Neural progenitor cell (in vitro differentiated cells): ENCODE measurements at regions not wholly inside any gene's neighbourhood (a gene's known extent, or its start where the extent isn't known, plus 50 kb on each side); places are given as distances from the start of the nearest gene placed in this dataset.
A peak's percentile ranks its signal among the peaks of the same experiment; 100 is the strongest.
"Not testable (repeated sequence)": the region's sequence is repeated elsewhere in the genome, so short reads cannot be mapped to it uniquely, and the experiment has no call there.

Source experiments
- DNase-seq: peaks from one replicate; pipeline ENCODE4 v3.0.0-alpha.2; 2016; ENCODE audit warnings: low spot score
- H2AFZ ChIP-seq: fragments of 200-600 bp; sonication (generic); replicated peaks from 2 replicates; pipeline ENCODE4 v1.6.1; 2016; ENCODE audit warnings: antibody characterized with exemption
- H3F3A ChIP-seq: fragments of 200-600 bp; sonication (generic); 2 replicates; pipeline ENCODE4 v1.6.1; 2016; ENCODE audit warnings: antibody characterized with exemption, low read depth
- H3K27ac ChIP-seq: fragments of 200-600 bp; sonication (generic); 2 replicates; pipeline ENCODE4 v1.5.1; 2016; ENCODE audit warnings: mild to moderate bottlenecking
- H3K27me3 ChIP-seq: fragments of 200-600 bp; sonication (generic); 2 replicates; pipeline ENCODE4 v1.6.1; 2016; ENCODE audit warnings: mild to moderate bottlenecking, moderate library complexity
- H3K36me3 ChIP-seq: fragments of 200-600 bp; sonication (generic); 2 replicates; pipeline ENCODE4 v1.5.1; 2016
- H3K4me1 ChIP-seq: fragments of 200-600 bp; sonication (generic); 2 replicates; pipeline ENCODE4 v1.6.1; 2016; ENCODE audit warnings: mixed run types
- H3K4me2 ChIP-seq: fragments of 200-600 bp; sonication (generic); 2 replicates; pipeline ENCODE4 v1.6.1; 2016
- H3K4me3 ChIP-seq: fragments of 200-600 bp; sonication (generic); 2 replicates; pipeline ENCODE4 v1.5.1; 2016
- H3K79me2 ChIP-seq: fragments of 200-600 bp; sonication (generic); 2 replicates; pipeline ENCODE4 v1.6.1; 2016; ENCODE audit warnings: low read depth
- H3K9ac ChIP-seq: fragments of 200-600 bp; sonication (generic); 2 replicates; pipeline ENCODE4 v1.6.1; 2016
- H3K9me3 ChIP-seq: fragments of 200-600 bp; sonication (generic); 2 replicates; pipeline ENCODE4 v1.5.1; 2016; ENCODE audit warnings: low read depth
- H4K20me1 ChIP-seq: fragments of 200-600 bp; sonication (generic); 2 replicates; pipeline ENCODE4 v1.6.1; 2016; ENCODE audit warnings: low read depth
- H3K27ac Mint-ChIP-seq: 3 replicates; pipeline ENCODE4 v1.8.0; 2021; ENCODE audit warnings: mixed read lengths
- H3K27me3 Mint-ChIP-seq: 2 replicates; pipeline ENCODE4 v1.8.0; 2022; ENCODE audit warnings: low read depth, mild to moderate bottlenecking, inconsistent platforms, moderate library complexity, mixed read lengths; ENCODE audit not compliant: insufficient read depth
- H3K36me3 Mint-ChIP-seq: 3 replicates; pipeline ENCODE4 v1.8.0; 2021; ENCODE audit warnings: mixed read lengths
- H3K4me1 Mint-ChIP-seq: 3 replicates; pipeline ENCODE4 v1.8.0; 2021; ENCODE audit warnings: mixed read lengths
- H3K4me3 Mint-ChIP-seq: 3 replicates; pipeline ENCODE4 v1.8.0; 2021; ENCODE audit warnings: mild to moderate bottlenecking, moderate library complexity, mixed read lengths
- H3K9me3 Mint-ChIP-seq: 3 replicates; pipeline ENCODE4 v1.8.0; 2020; ENCODE audit warnings: mixed read lengths
- TF ChIP-seq, protein P1 (sequence below): fragments of 200-600 bp; sonication (generic); IDR thresholded peaks from 2 replicates; pipeline ENCODE4 v1.5.1; 2017; ENCODE audit warnings: antibody characterized with exemption, mild to moderate bottlenecking

DNA sequence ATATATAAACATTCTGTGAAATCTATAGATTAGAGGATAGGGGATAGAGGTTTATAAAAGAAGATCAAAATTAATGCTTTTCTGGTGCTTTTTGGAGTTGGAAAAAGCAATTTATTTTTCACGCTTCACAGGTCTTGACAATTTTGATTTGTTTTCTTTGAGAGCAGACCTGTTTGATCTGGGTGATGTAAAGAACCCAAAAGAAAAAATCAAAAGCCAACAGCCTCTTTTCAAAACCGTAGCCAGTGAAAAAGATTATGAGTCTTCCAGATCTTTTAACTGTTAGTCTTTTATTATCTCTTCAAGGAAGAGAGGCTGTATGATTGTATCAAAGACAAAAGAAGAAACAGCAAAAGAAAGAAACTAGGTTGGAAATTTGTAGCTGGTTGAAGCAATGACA is 1738.7 kb downstream of the KHDRBS2 start:
- not testable (repeated sequence) for H3K4me3 ChIP-seq, H3K27me3 ChIP-seq, H3K27ac ChIP-seq, H3K9me3 Mint-ChIP-seq, H3K36me3 ChIP-seq, H4K20me1 ChIP-seq, H3K36me3 Mint-ChIP-seq, H3K4me1 ChIP-seq, H3K9ac ChIP-seq, H2AFZ ChIP-seq, H3K4me3 Mint-ChIP-seq, DNase-seq, H3K79me2 ChIP-seq, H3F3A ChIP-seq, H3K27ac Mint-ChIP-seq, H3K27me3 Mint-ChIP-seq, H3K4me1 Mint-ChIP-seq, H3K9me3 ChIP-seq, H3K4me2 ChIP-seq

DNA sequence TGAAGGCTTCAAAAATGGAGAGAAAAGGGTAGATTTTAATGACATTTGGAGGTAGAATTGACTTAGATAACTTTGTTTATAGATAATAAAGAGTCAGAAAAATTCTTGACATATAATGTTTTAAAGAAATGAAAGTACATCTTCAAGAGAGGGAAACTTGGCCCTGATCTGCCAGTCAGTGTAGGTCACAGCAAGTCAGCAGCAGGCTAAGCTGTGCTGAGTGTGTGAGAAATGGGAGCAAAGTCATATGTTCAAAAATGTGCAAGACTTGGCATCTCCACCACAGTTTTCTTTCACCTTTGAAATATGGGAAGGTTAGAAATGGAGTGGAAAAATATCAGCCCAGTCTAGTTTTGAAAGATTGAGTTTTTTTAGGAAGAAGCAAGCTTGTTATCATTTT is 1761.3 kb downstream of the KHDRBS2 start:
- not testable (repeated sequence) for H3K36me3 ChIP-seq, H3K27ac Mint-ChIP-seq, DNase-seq, H3K4me1 ChIP-seq, H3K9me3 Mint-ChIP-seq, H3K9me3 ChIP-seq, H4K20me1 ChIP-seq, H3K4me3 Mint-ChIP-seq, H3K27ac ChIP-seq, H2AFZ ChIP-seq, H3K4me3 ChIP-seq, H3K27me3 Mint-ChIP-seq, H3K4me2 ChIP-seq, H3K4me1 Mint-ChIP-seq, H3K79me2 ChIP-seq, H3K27me3 ChIP-seq, H3F3A ChIP-seq, H3K36me3 Mint-ChIP-seq, H3K9ac ChIP-seq

DNA sequence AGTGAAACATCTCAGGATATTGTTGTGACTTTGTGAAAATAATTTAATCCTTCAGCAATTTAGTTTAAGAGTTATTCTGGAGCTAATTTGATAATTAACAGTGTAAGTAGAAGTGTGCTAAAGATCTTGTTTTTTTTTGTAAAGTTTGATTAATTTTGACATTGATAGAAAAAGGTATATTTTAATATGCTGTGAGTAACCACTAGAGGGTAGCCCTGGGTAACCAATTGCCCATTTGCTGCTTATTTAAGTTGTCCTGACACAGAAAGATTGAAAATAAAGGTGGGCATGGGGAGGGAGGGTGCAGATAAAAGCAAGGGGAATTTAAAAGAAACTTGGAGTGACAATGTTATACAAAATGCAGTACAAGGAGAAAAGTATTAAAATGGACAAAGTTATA is 1808.3 kb downstream of the KHDRBS2 start:
- not testable (repeated sequence) for DNase-seq, H3K27me3 ChIP-seq, H3K27ac Mint-ChIP-seq, H3K36me3 Mint-ChIP-seq, H3K4me1 Mint-ChIP-seq, H3K27me3 Mint-ChIP-seq, H4K20me1 ChIP-seq, H3K9ac ChIP-seq, H3K4me3 ChIP-seq, H3K9me3 ChIP-seq, H3F3A ChIP-seq, H3K36me3 ChIP-seq, H2AFZ ChIP-seq, H3K9me3 Mint-ChIP-seq, H3K4me2 ChIP-seq, H3K4me1 ChIP-seq, H3K79me2 ChIP-seq, H3K4me3 Mint-ChIP-seq, H3K27ac ChIP-seq
- TF ChIP-seq, protein P1, sequence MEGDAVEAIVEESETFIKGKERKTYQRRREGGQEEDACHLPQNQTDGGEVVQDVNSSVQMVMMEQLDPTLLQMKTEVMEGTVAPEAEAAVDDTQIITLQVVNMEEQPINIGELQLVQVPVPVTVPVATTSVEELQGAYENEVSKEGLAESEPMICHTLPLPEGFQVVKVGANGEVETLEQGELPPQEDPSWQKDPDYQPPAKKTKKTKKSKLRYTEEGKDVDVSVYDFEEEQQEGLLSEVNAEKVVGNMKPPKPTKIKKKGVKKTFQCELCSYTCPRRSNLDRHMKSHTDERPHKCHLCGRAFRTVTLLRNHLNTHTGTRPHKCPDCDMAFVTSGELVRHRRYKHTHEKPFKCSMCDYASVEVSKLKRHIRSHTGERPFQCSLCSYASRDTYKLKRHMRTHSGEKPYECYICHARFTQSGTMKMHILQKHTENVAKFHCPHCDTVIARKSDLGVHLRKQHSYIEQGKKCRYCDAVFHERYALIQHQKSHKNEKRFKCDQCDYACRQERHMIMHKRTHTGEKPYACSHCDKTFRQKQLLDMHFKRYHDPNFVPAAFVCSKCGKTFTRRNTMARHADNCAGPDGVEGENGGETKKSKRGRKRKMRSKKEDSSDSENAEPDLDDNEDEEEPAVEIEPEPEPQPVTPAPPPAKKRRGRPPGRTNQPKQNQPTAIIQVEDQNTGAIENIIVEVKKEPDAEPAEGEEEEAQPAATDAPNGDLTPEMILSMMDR = peak; percentile 47

DNA sequence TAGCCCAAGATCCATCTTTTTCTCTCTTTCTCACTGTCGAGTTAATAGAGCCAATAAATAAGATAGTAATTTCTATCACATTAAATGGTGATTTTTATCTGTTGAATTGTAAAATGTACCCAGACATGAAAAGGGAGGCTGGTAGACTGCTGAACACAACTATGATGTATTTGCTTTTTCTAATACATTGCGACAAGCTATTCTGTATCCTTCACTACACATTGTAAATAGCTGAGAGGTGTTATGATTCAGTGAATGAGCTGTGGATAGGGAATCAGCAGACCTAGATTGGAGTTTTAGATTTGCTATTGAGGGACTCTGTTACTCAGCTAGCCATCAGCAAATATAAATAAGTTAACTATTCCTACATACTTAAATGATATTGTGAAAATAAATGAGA is 1812.2 kb downstream of the KHDRBS2 start:
- not testable (repeated sequence) for H3K9me3 Mint-ChIP-seq, H3K79me2 ChIP-seq, H2AFZ ChIP-seq, H3K4me2 ChIP-seq, H3K27ac ChIP-seq, H3K27me3 ChIP-seq, H3K27ac Mint-ChIP-seq, H3K4me3 Mint-ChIP-seq, H3K9me3 ChIP-seq, H3K4me3 ChIP-seq, H3F3A ChIP-seq, DNase-seq, H3K4me1 ChIP-seq, H3K9ac ChIP-seq, H3K36me3 Mint-ChIP-seq, H3K36me3 ChIP-seq, H4K20me1 ChIP-seq, H3K4me1 Mint-ChIP-seq, H3K27me3 Mint-ChIP-seq

DNA sequence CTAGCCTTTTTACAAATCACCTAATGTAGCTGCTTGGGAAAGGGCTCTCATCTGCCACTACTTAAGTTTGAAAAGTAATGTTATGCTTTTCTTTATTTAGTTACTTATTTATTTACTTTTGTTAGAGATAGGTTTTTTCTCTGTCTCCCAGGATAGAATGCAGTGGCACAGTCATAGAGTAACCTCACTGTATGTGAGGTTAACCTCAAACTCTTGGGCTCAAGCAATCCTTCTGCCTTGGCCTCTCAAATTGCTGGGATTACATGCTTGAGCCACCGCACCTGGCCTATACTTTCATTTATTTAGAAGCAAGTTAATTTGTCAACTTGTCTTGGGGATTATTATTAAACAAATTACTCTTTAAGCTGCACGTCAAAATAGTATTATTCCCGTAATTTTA is 1814.6 kb downstream of the KHDRBS2 start:
- not testable (repeated sequence) for H3K4me2 ChIP-seq, H3K27ac ChIP-seq, H3K79me2 ChIP-seq, H3K27me3 ChIP-seq, DNase-seq, H3K27me3 Mint-ChIP-seq, H3K4me1 ChIP-seq, H3K36me3 Mint-ChIP-seq, H3K27ac Mint-ChIP-seq, H3K9me3 ChIP-seq, H3F3A ChIP-seq, H3K9me3 Mint-ChIP-seq, H3K4me3 ChIP-seq, H3K36me3 ChIP-seq, H3K4me3 Mint-ChIP-seq, H2AFZ ChIP-seq, H3K9ac ChIP-seq, H3K4me1 Mint-ChIP-seq, H4K20me1 ChIP-seq

DNA sequence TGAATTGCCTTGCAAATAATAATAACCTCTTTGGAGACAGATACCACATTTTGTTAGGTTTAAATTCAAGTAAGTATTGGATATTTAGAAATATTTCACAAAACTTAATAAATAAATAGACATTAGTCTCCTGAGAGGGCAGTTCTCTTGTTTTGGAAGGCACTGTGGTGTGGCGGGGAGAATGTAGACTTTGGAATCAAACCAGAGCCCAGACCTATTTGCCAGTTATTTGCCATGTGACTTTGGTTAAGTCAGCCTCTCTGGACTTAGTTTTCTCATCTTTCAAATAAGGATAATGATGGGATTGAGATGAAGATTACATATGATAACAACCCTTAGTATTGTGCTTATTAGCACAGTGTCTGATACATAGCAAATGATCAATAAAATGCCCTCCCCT is 1835.6 kb downstream of the KHDRBS2 start:
- DNase-seq, H3K36me3 ChIP-seq, H3K27ac Mint-ChIP-seq, H3K4me1 ChIP-seq, H3K9ac ChIP-seq, H3K4me2 ChIP-seq, H3K4me3 Mint-ChIP-seq, H2AFZ ChIP-seq, H3K27me3 ChIP-seq, H3K27ac ChIP-seq, H4K20me1 ChIP-seq, H3K4me1 Mint-ChIP-seq, H3K27me3 Mint-ChIP-seq, H3F3A ChIP-seq, H3K79me2 ChIP-seq, H3K9me3 ChIP-seq, H3K36me3 Mint-ChIP-seq, H3K9me3 Mint-ChIP-seq, H3K4me3 ChIP-seq: not testable (repeated sequence)
